HUES6 (cell line): ENCODE measurements at regions not wholly inside any gene's neighbourhood (a gene's known extent, or its start where the extent isn't known, plus 50 kb on each side); places are given as distances from the start of the nearest gene placed in this dataset.

Experiments
- H3K27ac ChIP-seq: 2 replicates; pipeline ENCODE4 v1.7.0; 2013; ENCODE audit warnings: low read depth, mild to moderate bottlenecking, low read length, inconsistent platforms
- H3K27me3 ChIP-seq: 2 replicates; pipeline ENCODE4 v1.6.1; 2013; ENCODE audit warnings: low read length; ENCODE audit not compliant: control insufficient read depth, insufficient read depth
- H3K36me3 ChIP-seq: 2 replicates; pipeline ENCODE4 v1.6.1; 2013; ENCODE audit warnings: low read length; ENCODE audit not compliant: control insufficient read depth, insufficient read depth
- H3K4me1 ChIP-seq: 2 replicates; pipeline ENCODE4 v1.6.1; 2013; ENCODE audit warnings: low read length; ENCODE audit not compliant: control insufficient read depth, insufficient read depth
- H3K4me3 ChIP-seq: 2 replicates; pipeline ENCODE4 v1.5.1; 2013; ENCODE audit warnings: low read depth, low read length
- H3K9ac ChIP-seq: one replicate; pipeline ENCODE4 v1.6.1; 2013; ENCODE audit warnings: mild to moderate bottlenecking, low read length
- H3K9me3 ChIP-seq: 2 replicates; pipeline ENCODE4 v1.6.1; 2013; ENCODE audit warnings: low read depth, low read length; ENCODE audit not compliant: control insufficient read depth, insufficient read depth

DNA sequence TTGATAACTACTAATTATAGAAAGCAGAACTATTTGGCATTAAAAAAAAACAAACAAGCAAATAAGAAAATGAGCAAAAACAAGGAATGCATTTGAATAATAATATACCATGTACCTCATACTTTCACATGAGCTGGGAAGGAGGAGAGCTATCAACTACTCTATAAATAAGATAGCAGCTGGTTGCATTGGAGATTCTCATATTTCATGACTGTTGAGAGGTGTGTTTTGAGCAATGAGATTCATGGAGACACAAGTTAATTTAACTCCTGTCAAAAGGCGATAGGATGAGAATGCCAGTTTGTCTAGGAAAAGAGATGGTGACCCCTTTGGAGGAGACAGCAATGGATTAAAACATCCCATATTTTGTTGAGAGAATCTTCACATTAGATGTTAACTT lies 348.8 kb upstream of the SPTLC3 start:
- Histone ChIP-seq H3K4me3 (no peak overlapping the region), H3K27ac (no peak overlapping the region), H3K36me3 (no peaks in the 10 kb centered on the region), H3K9ac (no peak overlapping the region), H3K27me3 (no peaks in the 10 kb centered on the region), H3K4me1 (peaks cover 7% of the 10 kb centered on the region), H3K9me3 (0 out of 2 replicates have a peak, but pooled peaks cover 10% of the 10 kb centered on the region)

DNA sequence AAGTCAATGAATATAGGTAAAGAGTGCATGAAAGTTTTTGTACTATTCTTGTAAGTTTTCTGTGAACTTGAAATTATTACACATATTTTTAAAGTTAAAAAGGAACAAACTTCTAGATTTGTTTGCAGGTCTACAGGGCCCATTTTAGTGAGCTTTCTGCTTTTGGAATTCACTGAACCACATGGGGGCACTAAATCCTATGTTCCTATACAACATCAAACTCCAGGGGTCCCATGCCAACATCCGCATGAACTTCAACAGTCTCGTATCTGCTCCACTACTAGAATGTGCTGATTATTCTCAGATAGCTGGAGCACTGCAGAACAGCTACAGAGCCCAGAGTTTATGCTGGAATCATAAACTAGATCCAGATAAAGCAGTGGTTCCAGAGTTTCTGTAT lies 347.9 kb upstream of the SPTLC3 start:
- Histone ChIP-seq H3K9me3 (0 out of 2 replicates have a peak, but pooled peaks cover 10% of the 10 kb centered on the region), H3K4me3 (no peak overlapping the region), H3K27ac (no peak overlapping the region), H3K27me3 (no peaks in the 10 kb centered on the region), H3K4me1 (peaks cover 7% of the 10 kb centered on the region), H3K36me3 (no peaks in the 10 kb centered on the region), H3K9ac (peak overlapping the region; percentile 29)

DNA sequence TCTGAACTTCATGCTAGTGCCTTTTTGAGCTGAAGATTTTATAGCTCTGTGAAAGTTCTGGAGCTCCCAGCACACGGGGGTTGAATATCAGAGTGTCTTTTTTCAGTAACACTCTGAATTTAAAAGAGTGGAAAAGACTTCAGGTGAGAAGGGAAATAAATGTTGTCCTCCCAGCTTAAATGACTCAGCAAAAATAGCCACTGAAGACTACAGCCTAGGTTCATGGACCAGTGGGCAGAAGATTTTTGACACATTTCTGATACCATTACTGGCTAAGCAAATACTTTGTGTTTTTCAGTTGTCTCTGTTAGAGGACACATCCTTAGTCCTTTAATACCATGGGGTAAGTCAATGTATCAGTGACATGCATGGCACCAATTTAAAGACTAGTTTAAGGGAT lies 338.5 kb upstream of the SPTLC3 start:
- Histone ChIP-seq H3K4me3 (no peak overlapping the region), H3K27me3 (no peaks in the 10 kb centered on the region), H3K27ac (no peak overlapping the region), H3K9ac (no peak overlapping the region), H3K4me1 (peaks cover 12% of the 10 kb centered on the region), H3K9me3 (0 out of 2 replicates have a peak, but pooled peaks cover 2% of the 10 kb centered on the region), H3K36me3 (no peaks in the 10 kb centered on the region)

DNA sequence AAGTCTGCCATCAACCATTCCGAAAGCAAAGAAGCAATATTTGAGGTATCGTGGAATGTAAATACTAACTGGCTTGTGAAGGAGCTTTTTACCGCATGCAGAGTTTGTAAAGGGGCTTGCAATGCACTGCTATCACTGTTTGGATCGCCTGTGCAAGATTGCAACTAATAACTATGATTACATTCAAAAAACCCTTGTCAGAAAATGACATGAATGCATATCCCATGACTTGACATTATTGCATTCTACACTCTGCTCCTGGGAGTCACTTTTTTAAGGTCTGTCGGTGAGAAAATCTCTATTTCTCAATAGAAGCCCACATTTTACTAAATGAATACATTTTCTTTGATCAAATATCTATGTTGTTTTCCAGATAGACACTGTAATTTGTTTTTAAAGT lies 335.4 kb upstream of the SPTLC3 start:
- H3K4me1 ChIP-seq: peaks cover 12% of the 10 kb centered on the region
- no peak overlapping the region for H3K4me3 ChIP-seq
- H3K36me3 ChIP-seq: no peaks in the 10 kb centered on the region
- no peak overlapping the region for H3K9ac ChIP-seq
- no peak overlapping the region; the same call in 1 of the 2 replicates for H3K27ac ChIP-seq
- 0 out of 2 replicates have a peak, but pooled peaks cover 2% of the 10 kb centered on the region for H3K9me3 ChIP-seq
- no peaks in the 10 kb centered on the region for H3K27me3 ChIP-seq

DNA sequence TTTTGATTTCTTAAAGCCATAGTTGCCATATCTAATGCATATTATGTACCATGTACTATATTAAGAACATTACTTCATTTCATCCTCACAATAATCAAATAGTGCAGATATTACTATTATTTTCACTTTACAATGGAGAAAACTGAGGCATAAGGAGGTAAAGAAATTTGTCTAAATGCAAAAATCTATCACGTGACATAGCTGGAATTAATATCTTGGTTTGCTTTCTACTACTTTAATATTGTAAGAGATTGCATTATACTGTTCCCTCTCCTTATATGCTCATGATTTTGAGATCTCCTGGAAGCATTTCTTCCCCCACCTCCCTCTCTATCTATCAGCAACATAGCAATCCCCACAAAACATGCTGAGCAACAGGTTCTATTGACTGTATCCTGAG lies 330.8 kb upstream of the SPTLC3 start:
- Histone ChIP-seq H3K36me3 (no peaks in the 10 kb centered on the region), H3K9ac (no peak overlapping the region), H3K9me3 (no peaks in the 10 kb centered on the region), H3K4me1 (peaks cover 18% of the 10 kb centered on the region), H3K27ac (no peak overlapping the region), H3K4me3 (no peak overlapping the region), H3K27me3 (no peaks in the 10 kb centered on the region)

DNA sequence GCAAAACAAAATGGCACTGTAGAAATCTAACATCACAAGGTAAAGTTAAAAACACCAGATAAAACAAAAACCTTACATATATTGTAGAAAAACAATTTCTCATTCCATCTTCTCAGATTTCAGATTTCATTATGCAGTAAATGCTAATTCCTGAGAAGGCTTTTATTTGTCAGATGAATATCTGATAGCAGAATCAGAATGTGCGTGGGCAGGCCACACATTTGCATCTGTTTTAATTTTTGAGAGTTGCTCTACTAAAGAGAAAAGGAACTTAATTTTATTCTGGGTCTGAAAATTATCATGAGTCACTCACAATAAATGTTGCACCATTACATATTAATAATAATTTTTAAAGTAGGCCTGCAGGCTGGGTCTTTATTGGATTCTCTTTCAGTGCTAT lies 329.3 kb upstream of the SPTLC3 start:
- Histone ChIP-seq H3K4me1 (peaks cover 11% of the 10 kb centered on the region), H3K36me3 (no peaks in the 10 kb centered on the region), H3K9me3 (no peaks in the 10 kb centered on the region), H3K27me3 (no peaks in the 10 kb centered on the region), H3K4me3 (no peak overlapping the region), H3K9ac (no peak overlapping the region), H3K27ac (no peak overlapping the region)

DNA sequence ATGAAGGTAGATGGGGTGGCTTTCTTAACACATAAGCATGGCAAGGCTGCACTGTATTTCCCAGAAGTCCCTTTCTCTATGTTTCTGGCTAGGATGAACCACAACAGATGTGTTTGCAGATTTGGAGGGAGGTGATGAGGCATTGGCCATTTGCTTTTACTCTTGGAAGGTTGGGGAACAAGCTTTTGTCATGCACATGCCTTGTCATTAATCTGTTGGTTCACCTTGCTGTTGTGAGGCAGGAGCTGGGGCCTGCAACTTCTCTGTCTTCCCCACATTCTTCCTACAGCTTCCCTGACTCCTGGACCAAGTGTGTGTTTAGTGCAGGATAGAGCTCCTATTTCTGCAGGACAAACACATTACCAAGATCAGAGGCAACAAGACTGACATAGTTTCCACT lies 326.2 kb upstream of the SPTLC3 start:
- H3K9me3 ChIP-seq: no peaks in the 10 kb centered on the region
- no peak overlapping the region for H3K9ac ChIP-seq
- H3K27ac ChIP-seq: no peak overlapping the region
- no peak overlapping the region for H3K4me3 ChIP-seq
- no peaks in the 10 kb centered on the region for H3K27me3 ChIP-seq
- no peaks in the 10 kb centered on the region for H3K36me3 ChIP-seq
- H3K4me1 ChIP-seq: peaks cover 11% of the 10 kb centered on the region

DNA sequence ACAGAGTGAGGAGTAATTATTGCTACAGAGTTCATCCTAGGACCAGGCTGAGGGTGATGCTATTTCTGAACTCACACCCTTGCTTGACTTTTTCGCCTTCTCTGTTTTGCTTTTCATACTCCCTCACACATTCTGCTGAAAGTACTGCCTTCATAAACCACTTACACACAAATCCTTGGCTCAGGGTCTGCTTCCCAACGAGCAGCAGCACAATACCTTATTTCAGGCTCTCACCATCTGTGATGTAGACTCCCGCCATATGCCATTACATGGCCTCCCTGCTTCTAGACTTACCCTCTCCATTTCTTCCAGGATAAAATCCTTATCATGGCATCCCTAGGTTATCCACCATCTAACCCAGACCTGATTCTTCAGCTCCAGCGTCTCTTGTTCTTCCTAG lies 321.3 kb upstream of the SPTLC3 start:
- Histone ChIP-seq H3K4me3 (no peak overlapping the region), H3K9me3 (peaks cover 3% of the 10 kb centered on the region), H3K27me3 (no peaks in the 10 kb centered on the region), H3K9ac (no peak overlapping the region), H3K27ac (no peak overlapping the region), H3K36me3 (no peaks in the 10 kb centered on the region), H3K4me1 (peaks cover 10% of the 10 kb centered on the region)

DNA sequence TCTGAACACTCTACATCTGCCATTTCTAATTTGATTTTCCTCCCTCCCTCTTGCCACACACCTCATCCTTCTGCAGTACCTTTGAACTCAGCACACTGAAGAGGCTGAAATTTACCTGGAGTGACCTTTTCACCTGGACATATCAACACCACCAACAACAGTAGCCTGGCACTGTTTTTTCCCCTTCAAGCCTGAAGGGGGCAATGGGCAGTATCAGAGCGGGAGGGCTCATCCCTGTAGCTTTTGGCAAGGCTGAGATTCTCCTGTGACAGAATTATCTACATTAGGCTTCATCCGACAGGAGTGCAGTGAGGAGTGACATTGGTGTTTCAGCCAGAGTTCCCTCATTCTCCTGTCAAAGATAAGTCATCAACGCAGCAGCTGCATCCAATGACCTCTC lies 312.8 kb upstream of the SPTLC3 start:
- Histone ChIP-seq H3K27ac (no peak overlapping the region), H3K27me3 (no peaks in the 10 kb centered on the region), H3K4me1 (peaks cover 13% of the 10 kb centered on the region), H3K9ac (no peak overlapping the region), H3K36me3 (no peaks in the 10 kb centered on the region), H3K9me3 (peaks cover 3% of the 10 kb centered on the region; the same call in 1 of the 2 replicates), H3K4me3 (no peak overlapping the region)

DNA sequence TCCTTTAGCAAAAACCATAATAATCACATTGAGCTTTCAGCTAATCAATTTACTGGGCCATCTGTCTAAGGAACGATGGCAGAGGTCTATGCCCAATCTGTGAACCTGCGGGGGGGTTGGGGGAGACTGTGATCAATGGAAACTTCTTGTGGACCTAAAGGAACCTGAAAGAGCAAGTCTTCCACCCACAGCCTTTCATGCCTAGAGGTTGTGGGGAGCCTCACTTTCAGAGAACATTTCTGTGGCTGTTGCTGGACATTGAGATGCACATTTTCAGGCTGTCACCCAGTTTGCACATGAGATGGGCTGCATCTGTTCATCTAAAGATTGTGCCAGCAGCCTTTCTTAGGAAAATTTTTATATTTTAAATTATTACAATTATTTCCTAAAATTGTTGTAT lies 310.0 kb upstream of the SPTLC3 start:
- Histone ChIP-seq H3K9me3 (no peaks in the 10 kb centered on the region), H3K4me1 (peaks cover 13% of the 10 kb centered on the region), H3K27ac (no peak overlapping the region), H3K36me3 (no peaks in the 10 kb centered on the region), H3K4me3 (no peak overlapping the region), H3K9ac (no peak overlapping the region), H3K27me3 (no peaks in the 10 kb centered on the region)

DNA sequence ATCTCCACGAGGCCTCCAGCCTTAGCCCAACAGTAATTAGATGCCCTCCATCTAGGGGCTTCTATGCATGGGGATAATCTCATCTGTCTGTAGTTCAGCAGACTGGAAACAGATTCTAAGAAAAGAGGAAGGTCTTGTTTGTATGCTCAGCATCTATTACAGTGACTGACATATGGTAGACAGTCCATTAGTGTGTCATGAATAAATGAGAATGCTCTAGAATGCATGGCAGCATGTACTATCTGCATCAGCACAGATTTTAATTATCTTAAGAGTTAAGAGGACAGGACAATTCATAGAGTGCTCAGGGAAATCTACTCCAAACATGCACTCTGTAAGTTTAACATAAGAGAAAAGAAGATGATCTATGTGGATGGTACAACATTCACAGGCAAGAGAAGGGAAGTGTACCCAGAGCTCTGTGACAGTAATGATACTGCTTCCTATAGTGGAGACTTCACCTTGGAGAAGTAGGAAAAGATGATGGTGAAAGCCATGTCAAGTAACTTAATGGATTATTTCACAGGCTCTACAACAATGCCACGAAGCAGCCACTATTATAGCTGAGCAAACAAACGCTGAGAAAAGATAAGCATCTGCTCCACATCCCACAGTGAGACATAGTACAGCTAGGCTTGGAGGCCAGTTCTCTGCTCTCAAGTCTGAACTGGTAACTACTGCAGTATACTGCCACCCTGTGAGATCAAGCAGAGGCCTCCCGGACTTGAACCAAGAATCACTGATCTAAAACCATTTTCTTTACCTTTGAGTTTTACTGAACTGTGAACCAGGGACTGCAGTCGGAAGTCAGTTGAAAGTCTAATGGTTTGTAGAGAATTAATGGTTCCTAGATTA lies 309.2 kb upstream of the SPTLC3 start:
- Histone ChIP-seq H3K9me3 (no peaks in the 10 kb centered on the region), H3K27ac (no peak overlapping the region), H3K36me3 (no peaks in the 10 kb centered on the region), H3K4me3 (no peak overlapping the region), H3K9ac (no peak overlapping the region), H3K4me1 (peaks cover 13% of the 10 kb centered on the region), H3K27me3 (no peaks in the 10 kb centered on the region)
